ENCODE measurements at regions not wholly inside any gene's neighbourhood (a gene's known extent, or its start where the extent isn't known, plus 50 kb on each side); places are given as distances from the start of the nearest gene placed in this dataset.
A peak's percentile ranks its signal among the peaks of the same experiment; 100 is the strongest.
"Not testable (repeated sequence)": the region's sequence is repeated elsewhere in the genome, so short reads cannot be mapped to it uniquely, and the experiment has no call there.

DNA sequence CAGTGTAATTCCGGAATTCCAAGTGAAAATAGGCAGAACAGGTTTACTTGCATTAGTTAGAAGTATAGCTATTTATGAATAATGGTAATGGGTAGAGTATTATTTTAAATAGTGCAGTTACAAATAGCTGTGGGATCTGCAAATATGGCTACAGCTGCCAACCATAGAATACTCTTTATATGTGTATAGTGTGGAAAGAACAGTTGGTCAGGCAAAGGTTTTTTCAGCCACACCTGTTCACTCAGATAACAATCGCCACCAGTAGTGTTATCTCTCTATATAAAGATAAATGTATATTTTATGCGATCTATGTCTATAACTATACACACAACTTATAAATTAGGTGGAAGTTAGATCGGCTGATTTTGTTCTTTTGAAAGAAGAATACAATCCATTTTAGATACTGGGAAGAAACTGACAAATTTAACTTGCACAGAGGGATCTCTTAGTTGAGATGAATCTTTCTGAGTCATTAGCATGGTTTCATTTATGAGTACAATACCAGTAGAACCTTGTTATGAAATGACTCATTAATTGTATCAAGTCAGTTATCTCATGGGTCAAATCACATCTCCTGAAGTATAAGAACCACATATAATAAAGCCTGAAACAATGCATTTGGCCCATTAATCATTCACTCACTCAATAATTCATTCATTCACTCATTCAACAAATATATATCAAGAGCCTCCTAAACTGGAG is 100.9 kb upstream of the NR3C2 start:
- TF ChIP-seq, protein P1, sequence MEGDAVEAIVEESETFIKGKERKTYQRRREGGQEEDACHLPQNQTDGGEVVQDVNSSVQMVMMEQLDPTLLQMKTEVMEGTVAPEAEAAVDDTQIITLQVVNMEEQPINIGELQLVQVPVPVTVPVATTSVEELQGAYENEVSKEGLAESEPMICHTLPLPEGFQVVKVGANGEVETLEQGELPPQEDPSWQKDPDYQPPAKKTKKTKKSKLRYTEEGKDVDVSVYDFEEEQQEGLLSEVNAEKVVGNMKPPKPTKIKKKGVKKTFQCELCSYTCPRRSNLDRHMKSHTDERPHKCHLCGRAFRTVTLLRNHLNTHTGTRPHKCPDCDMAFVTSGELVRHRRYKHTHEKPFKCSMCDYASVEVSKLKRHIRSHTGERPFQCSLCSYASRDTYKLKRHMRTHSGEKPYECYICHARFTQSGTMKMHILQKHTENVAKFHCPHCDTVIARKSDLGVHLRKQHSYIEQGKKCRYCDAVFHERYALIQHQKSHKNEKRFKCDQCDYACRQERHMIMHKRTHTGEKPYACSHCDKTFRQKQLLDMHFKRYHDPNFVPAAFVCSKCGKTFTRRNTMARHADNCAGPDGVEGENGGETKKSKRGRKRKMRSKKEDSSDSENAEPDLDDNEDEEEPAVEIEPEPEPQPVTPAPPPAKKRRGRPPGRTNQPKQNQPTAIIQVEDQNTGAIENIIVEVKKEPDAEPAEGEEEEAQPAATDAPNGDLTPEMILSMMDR (IDR thresholded peaks at IDR 0.05) = no peak
- DNase-seq = no peak
- Histone ChIP-seq H3K9me3 (no peaks in the 10 kb centered on the region), H3K27ac (no peak overlapping the region), H3K4me3 (no peak overlapping the region), H3K27me3 (no peaks in the 10 kb centered on the region), H3K4me1 (no peaks in the 10 kb centered on the region), H3K36me3 (no peaks in the 10 kb centered on the region)
- intact Hi-C loops (cut with DNase I) = no loop called here
- no peak for ATAC-seq

GRCh38 chr4:148540622-148541326 is 98.6 kb upstream of the NR3C2 start:
- no peak overlapping the region for H3K4me3 ChIP-seq
- TF ChIP-seq, protein P1 (IDR thresholded peaks at IDR 0.05) = no peak
- no peaks in the 10 kb centered on the region for H3K36me3 ChIP-seq
- H3K4me1 ChIP-seq = no peaks in the 10 kb centered on the region
- no peak for DNase-seq
- no peaks in the 10 kb centered on the region for H3K9me3 ChIP-seq
- ATAC-seq = no peak
- H3K27me3 ChIP-seq = no peaks in the 10 kb centered on the region
- no peak overlapping the region for H3K27ac ChIP-seq
- intact Hi-C loops (cut with DNase I) = no loop called here

DNA sequence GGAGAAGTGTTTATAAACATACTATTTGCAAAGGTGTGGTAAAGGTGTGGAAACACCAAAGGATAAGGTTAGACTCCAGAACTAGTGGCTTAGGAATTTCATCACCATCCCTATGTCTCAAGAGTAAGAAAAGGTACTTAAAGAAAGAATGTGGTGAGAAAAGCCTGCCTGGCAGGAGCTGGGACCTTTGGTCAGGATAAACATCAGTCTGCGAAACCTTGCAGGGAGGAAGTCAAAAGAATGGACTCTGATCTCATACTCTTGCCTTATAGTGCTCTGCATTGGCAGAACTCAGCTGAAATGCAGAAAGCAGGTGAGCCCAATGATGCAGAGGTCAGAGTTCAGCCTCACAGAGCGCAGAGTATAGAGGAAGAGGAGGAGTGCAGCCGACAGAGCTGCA is 97.2 kb upstream of the NR3C2 start:
- no peaks in the 10 kb centered on the region for H3K4me1 ChIP-seq
- H3K27ac ChIP-seq = no peak overlapping the region
- H3K4me3 ChIP-seq = no peak overlapping the region
- TF ChIP-seq, protein P1 (IDR thresholded peaks at IDR 0.05) = no peak
- no peaks in the 10 kb centered on the region for H3K36me3 ChIP-seq
- intact Hi-C loops (cut with DNase I) = no loop called here
- no peaks in the 10 kb centered on the region for H3K27me3 ChIP-seq
- ATAC-seq (peak; percentile 90), DNase-seq (peak in 1 of 4 donors; percentile 31)
- H3K9me3 ChIP-seq = peaks cover 0 to 13% of the 10 kb centered on the region in 2 donors

GRCh38 chr4:148533851-148534250 is 91.6 kb upstream of the NR3C2 start:
- ATAC-seq; H3K4me1 ChIP-seq; H3K36me3 ChIP-seq; H3K27me3 ChIP-seq; intact Hi-C loops (cut with DNase I); DNase-seq; H3K4me3 ChIP-seq; H3K27ac ChIP-seq: not testable (repeated sequence)
- peaks cover 0 to 46% of the 10 kb centered on the region in 2 donors for H3K9me3 ChIP-seq

GRCh38 chr4:148530114-148530513 is 87.9 kb upstream of the NR3C2 start:
- no peaks in the 10 kb centered on the region for H3K27me3 ChIP-seq
- H3K27ac ChIP-seq = no peak overlapping the region
- peaks cover 0 to 43% of the 10 kb centered on the region in 2 donors for H3K9me3 ChIP-seq
- TF ChIP-seq, protein P1 (IDR thresholded peaks at IDR 0.05) = no peak
- ATAC-seq (no peak), DNase-seq (no peak)
- intact Hi-C loops (cut with DNase I) = no loop called here
- H3K4me1 ChIP-seq = no peaks in the 10 kb centered on the region
- no peak overlapping the region for H3K4me3 ChIP-seq
- no peaks in the 10 kb centered on the region for H3K36me3 ChIP-seq
